ENCODE measurements at regions not wholly inside any gene's neighbourhood (a gene's known extent, or its start where the extent isn't known, plus 50 kb on each side); places are given as distances from the start of the nearest gene placed in this dataset.

DNA sequence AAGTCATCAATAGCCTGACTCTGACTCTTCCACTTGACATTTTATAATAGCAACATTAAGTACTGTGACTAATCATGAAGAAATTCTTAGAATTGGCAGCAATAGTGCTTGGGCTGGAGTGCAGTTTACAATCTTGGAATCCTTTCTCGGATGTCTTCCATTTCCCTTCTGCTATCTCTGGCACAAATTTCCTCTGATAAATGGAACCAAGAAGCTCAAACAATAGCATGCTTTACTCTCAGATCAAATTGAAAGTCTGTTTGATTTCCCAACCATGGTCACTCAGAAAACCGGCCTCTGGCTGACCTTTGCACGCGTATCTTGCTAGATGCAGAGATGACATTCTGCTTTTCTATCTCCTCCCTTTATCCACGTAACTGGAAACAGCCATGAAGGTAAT, 99.0 kb upstream of the SPANXC start:
- TF ChIP-seq CTCF (conservative IDR thresholded peaks at IDR 0.05; ENCODE audit: low read depth, low read length), result no peak
- TF ChIP-seq RFX5 (IDR thresholded peaks at IDR 0.05; ENCODE audit: low read depth, low read length), result no peak
- no peak for TF ChIP-seq CHD1 (IDR thresholded peaks at IDR 0.05; ENCODE audit: low read depth, low read length)
- TF ChIP-seq MAFK (IDR thresholded peaks at IDR 0.05; ENCODE audit: low read depth, low read length), result no peak
- no peak for TF ChIP-seq RAD21 (IDR thresholded peaks at IDR 0.05; ENCODE audit: low read length)
- TF ChIP-seq ELK1 (IDR thresholded peaks at IDR 0.05; ENCODE audit: borderline replicate concordance, low read depth, low read length), result no peak
- TF ChIP-seq CEBPB (IDR thresholded peaks at IDR 0.05; ENCODE audit: low read depth, low read length), result no peak
- TF ChIP-seq POLR2A (IDR thresholded peaks at IDR 0.05; ENCODE audit: low read depth, low read length), result no peak
- TF ChIP-seq USF2 (IDR thresholded peaks at IDR 0.05; ENCODE audit: low read depth, low read length), result no peak
- no peak for TF ChIP-seq SMC3 (IDR thresholded peaks at IDR 0.05; ENCODE audit: low read depth, low read length)
- no peak for TF ChIP-seq MXI1 (IDR thresholded peaks at IDR 0.05; ENCODE audit: borderline replicate concordance, low read depth, low read length)
- TF ChIP-seq BHLHE40 (IDR thresholded peaks at IDR 0.05; ENCODE audit: low read depth, low read length), result no peak
- peak; percentile 35; the same call in 1 of the 2 replicates for TF ChIP-seq FOS (IDR thresholded peaks at IDR 0.05; ENCODE audit: low read depth, low read length)
- no peak for TF ChIP-seq NFE2L2 (IDR thresholded peaks at IDR 0.05; ENCODE audit: low read depth, low read length)
